HCT116 (cell line): ENCODE measurements at regions not wholly inside any gene's neighbourhood (a gene's known extent, or its start where the extent isn't known, plus 50 kb on each side); places are given as distances from the start of the nearest gene placed in this dataset.

Source experiments
- ATAC-seq: fragments of 200-7000 bp; cut with Tn5 transposase; 2 replicates; pipeline ENCODE4 v1.9.1; 2020; ENCODE audit warnings: mild to moderate bottlenecking, moderate library complexity
- BruUV-seq: library from RNA; stranded (reverse); fragments of 400-500 nt; replicated peaks from 2 replicates; lab custom pipeline; 2021; lab: Mats Ljungman, UMichigan
- CTCF ChIA-PET: fragments of 300-600 bp; sonication (Branson Sonifier 250); formaldehyde crosslinking; loops from one replicate; lab custom pipeline; 2021; ENCODE audit warnings: antibody characterized with exemption; lab: Charles Lee
- POLR2A ChIA-PET: fragments of 300-600, 350-600 bp; sonication (Branson Sonifier 250); formaldehyde crosslinking; loops from one replicate; lab custom pipeline; 2021; ENCODE audit warnings: antibody characterized with exemption; lab: Charles Lee
- RAD21 ChIA-PET, 2 experiments: fragments of 300-600 bp; sonication (Branson Sonifier 250); formaldehyde crosslinking; loops; one replicate each; lab custom pipeline; 2023; ENCODE audit warnings: low total read pairs in 2 of 2; ENCODE audit not compliant: uncharacterized antibody in 2 of 2, unreplicated experiment in 2 of 2, low non-redundant PET in 1 of 2; lab: Charles Lee
- DNase-seq: peaks from one replicate; pipeline ENCODE4 v3.0.0-alpha.2; 2010; ENCODE audit warnings: low read depth, low spot score
- H2AFZ ChIP-seq: fragments of 200-600 bp; shearing (Covaris generic), sonication (generic); 2 replicates; pipeline ENCODE4 v1.6.1; 2017; ENCODE audit warnings: low read depth, mixed run types, mixed read lengths, antibody characterized with exemption, low read length; ENCODE audit not compliant: poor library complexity, severe bottlenecking
- H3K27ac ChIP-seq: 2 replicates; pipeline ENCODE4 v1.5.1; 2012; ENCODE audit warnings: low read depth, low read length
- H3K27me3 ChIP-seq: fragments of 200-600 bp; sonication (generic); 2 replicates; pipeline ENCODE4 v1.6.1; 2016; ENCODE audit warnings: mixed run types, low read length, mixed read lengths; ENCODE audit not compliant: insufficient read depth
- H3K36me3 ChIP-seq, 2 experiments: fragments of 200-500 bp in 1 of 2; fragments of 200-600 bp in 1 of 2; sonication (Bioruptor generic) in 1 of 2; sonication (generic) in 1 of 2; 2 replicates each; pipeline versions ENCODE4 v1.5.1 to v1.6.1; 2014 to 2016; ENCODE audit warnings: low read length in 2 of 2, inconsistent platforms in 1 of 2, mixed read lengths in 1 of 2, mixed run types in 1 of 2; ENCODE audit not compliant: insufficient read depth in 2 of 2, control insufficient read depth in 1 of 2
- H3K4me1 ChIP-seq, 2 experiments: fragments of 200-600 bp in 1 of 2; sonication (generic) in 1 of 2; 2 replicates each; pipeline versions ENCODE4 v1.5.1 to v1.6.1; 2012 to 2017; ENCODE audit warnings: low read length in 2 of 2, inconsistent platforms in 1 of 2, mild to moderate bottlenecking in 1 of 2, mixed read lengths in 1 of 2, mixed run types in 1 of 2, moderate library complexity in 1 of 2; ENCODE audit not compliant: insufficient read depth in 2 of 2, control insufficient read depth in 1 of 2
- H3K4me2 ChIP-seq: fragments of 200-600 bp; sonication (generic); 2 replicates; pipeline ENCODE4 v1.6.1; 2017; ENCODE audit warnings: mixed run types, low read length, mixed read lengths
- H3K4me3 ChIP-seq, 2 experiments: fragments of 200-600 bp in 1 of 2; sonication (generic) in 1 of 2; replicated peaks in 1 of 2; 2 replicates each; pipeline ENCODE4 v1.5.1; 2011 to 2016; ENCODE audit warnings: low read length in 2 of 2, control low read depth in 1 of 2, low read depth in 1 of 2, mild to moderate bottlenecking in 1 of 2, mixed read lengths in 1 of 2, mixed run types in 1 of 2
- H3K79me2 ChIP-seq: fragments of 200-600 bp; sonication (generic); 2 replicates; pipeline ENCODE4 v1.6.1; 2017; ENCODE audit warnings: mild to moderate bottlenecking, mixed run types, low read length, moderate library complexity, mixed read lengths; ENCODE audit not compliant: insufficient read depth
- H3K9ac ChIP-seq: fragments of 200-600 bp; sonication (generic); 2 replicates; pipeline ENCODE4 v1.6.1; 2016; ENCODE audit warnings: low read length, mixed read lengths
- H3K9me2 ChIP-seq: fragments of 200-600 bp; sonication (generic), shearing (Covaris generic); 2 replicates; pipeline ENCODE4 v1.6.1; 2017; ENCODE audit warnings: mixed run types, mild to moderate bottlenecking, moderate library complexity; ENCODE audit not compliant: insufficient read depth
- H3K9me3 ChIP-seq, 2 experiments: fragments of 200-500 bp in 1 of 2; fragments of 200-600 bp in 1 of 2; sonication (Bioruptor generic) in 1 of 2; sonication (generic) in 1 of 2; 2 replicates each; pipeline ENCODE4 v1.6.1; 2014 to 2017; ENCODE audit warnings: low read length in 2 of 2, mixed read lengths in 2 of 2, inconsistent platforms in 1 of 2, low read depth in 1 of 2, mild to moderate bottlenecking in 1 of 2, mixed run types in 1 of 2, moderate library complexity in 1 of 2; ENCODE audit not compliant: control insufficient read depth in 1 of 2, insufficient read depth in 1 of 2
- H4K20me1 ChIP-seq: fragments of 200-600 bp; sonication (generic), shearing (Covaris generic); 2 replicates; pipeline ENCODE4 v1.6.1; 2017; ENCODE audit warnings: mixed run types, mild to moderate bottlenecking, moderate library complexity; ENCODE audit not compliant: insufficient read depth
- CEBPB ChIP-seq: IDR thresholded peaks from 2 replicates; pipeline ENCODE4 v1.6.1; 2012; ENCODE audit warnings: low read depth
- EGR1 ChIP-seq: IDR thresholded peaks from 2 replicates; pipeline ENCODE4 v1.6.1; 2012; ENCODE audit warnings: low read depth
- EZH2 ChIP-seq: fragments of 200-600 bp; sonication (generic); IDR thresholded peaks from 2 replicates; pipeline ENCODE4 v1.6.1; 2017; ENCODE audit warnings: antibody characterized with exemption, mixed run types
- FOSL1 ChIP-seq: IDR thresholded peaks from 2 replicates; pipeline ENCODE4 v1.6.1; 2012; ENCODE audit warnings: low read depth
- POLR2AphosphoS5 ChIP-seq: IDR thresholded peaks from 2 replicates; pipeline ENCODE4 v1.6.1; 2011; ENCODE audit warnings: mild to moderate bottlenecking, low read depth, low read length, moderate library complexity
- RAD21 ChIP-seq: IDR thresholded peaks from 2 replicates; pipeline ENCODE4 v1.6.1; 2012; ENCODE audit warnings: low read depth, mild to moderate bottlenecking
- SP1 ChIP-seq: IDR thresholded peaks from 2 replicates; pipeline ENCODE4 v1.6.1; 2012; ENCODE audit warnings: low read depth
- SRF ChIP-seq: IDR thresholded peaks from 2 replicates; pipeline ENCODE4 v1.6.1; 2012; ENCODE audit warnings: low read depth
- TCF7L2 ChIP-seq: IDR thresholded peaks from 2 replicates; pipeline ENCODE4 v1.7.0; 2011; ENCODE audit warnings: borderline replicate concordance, inconsistent platforms; ENCODE audit not compliant: insufficient read depth, insufficient read length; ENCODE audit errors: extremely low read depth
- YY1 ChIP-seq: IDR thresholded peaks from 2 replicates; pipeline ENCODE4 v1.6.1; 2011; ENCODE audit warnings: low read length, low read depth, moderate library complexity, mild to moderate bottlenecking; ENCODE audit not compliant: insufficient replicate concordance; ENCODE audit errors: extremely low read depth
- intact Hi-C: fragments of 100-400 bp; cut with micrococcal nuclease; formaldehyde crosslinking; loops from 2 replicates; pipeline ENCODE4 v1.10.0; 2022
- TF ChIP-seq, protein P1 (sequence below): IDR thresholded peaks from 2 replicates; pipeline ENCODE4 v1.6.1; 2011; ENCODE audit warnings: mild to moderate bottlenecking, low read length, moderate library complexity; ENCODE audit not compliant: insufficient replicate concordance; ENCODE audit errors: extremely low read depth
- TF ChIP-seq, protein P2 (sequence below): IDR thresholded peaks from 2 replicates; pipeline ENCODE4 v1.6.1; 2012
- TF ChIP-seq, protein P3 (sequence below), 3 experiments: fragments of 200-600 bp in 1 of 3; sonication (generic) in 1 of 3; IDR thresholded peaks in 2 of 3; conservative IDR thresholded peaks in 1 of 3; 2 replicates each; pipeline ENCODE4 v1.5.1; 2012 to 2017; ENCODE audit warnings: low read depth in 2 of 3, low read length in 2 of 3, antibody characterized with exemption in 1 of 3, borderline replicate concordance in 1 of 3, control low read depth in 1 of 3, mild to moderate bottlenecking in 1 of 3, mixed read lengths in 1 of 3, mixed run types in 1 of 3, moderate library complexity in 1 of 3; ENCODE audit not compliant: insufficient read depth in 1 of 3
- TF ChIP-seq, protein P4 (sequence below): IDR thresholded peaks from 2 replicates; pipeline ENCODE4 v1.6.1; 2012

DNA sequence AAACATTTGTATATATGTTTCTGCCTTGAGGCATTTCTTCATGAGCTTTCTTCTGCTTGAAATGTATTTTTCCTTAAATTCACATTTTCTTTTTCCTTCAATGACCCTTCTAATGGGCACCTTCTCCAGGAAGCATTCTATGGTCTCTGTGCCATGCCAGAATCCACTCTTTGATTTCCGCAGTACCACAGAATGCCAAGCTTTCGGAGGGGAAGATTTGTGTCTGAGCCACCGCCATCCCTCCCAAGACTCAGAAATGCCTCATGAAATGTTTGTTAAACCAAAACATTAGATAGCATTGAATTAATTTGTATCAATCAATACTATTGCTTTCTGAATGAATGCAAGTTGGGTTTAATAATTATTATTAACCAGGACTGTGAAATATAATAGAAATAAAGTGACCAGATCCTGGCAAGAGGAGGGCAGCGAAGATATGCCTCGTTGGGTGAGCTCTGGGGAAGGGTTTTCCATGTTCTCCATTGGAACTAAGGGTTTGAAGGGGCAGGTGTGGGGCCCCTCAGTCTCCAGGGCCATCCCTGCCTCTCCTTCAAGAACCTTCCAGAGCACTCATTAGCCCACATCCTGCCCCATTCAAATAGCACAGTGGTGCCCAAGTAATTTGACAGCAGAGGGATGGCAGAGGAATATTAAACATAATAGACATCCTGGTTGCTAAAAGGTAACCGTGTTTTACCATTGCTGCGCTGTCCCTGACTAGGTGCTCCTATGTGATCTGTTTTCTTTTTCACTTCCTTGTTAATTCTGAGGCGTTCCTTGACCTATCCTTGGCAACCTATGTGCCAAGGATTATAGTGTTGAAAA, 189.6 kb downstream of the MYCN start:
- Histone ChIP-seq H3K9me3 (no peaks in the 10 kb centered on the region), H3K27me3 (no peaks in the 10 kb centered on the region), H3K4me2 (no peak overlapping the region), H3K9me2 (no peaks in the 10 kb centered on the region), H3K9ac (no peak overlapping the region), H4K20me1 (no peaks in the 10 kb centered on the region), H3K27ac (no peak overlapping the region), H3K36me3 (no peaks in the 10 kb centered on the region), H2AFZ (no peak overlapping the region), H3K4me3 (no peak overlapping the region), H3K79me2 (no peaks in the 10 kb centered on the region), H3K4me1 (no peaks in the 10 kb centered on the region)
- ChIA-PET POLR2A (no interaction called here), CTCF (no interaction called here), RAD21 (no interaction called here)
- intact Hi-C loops = no loop called here
- TF ChIP-seq EZH2 = no peak
- TF ChIP-seq FOSL1 = no peak
- no peak for TF ChIP-seq POLR2AphosphoS5
- no peak for TF ChIP-seq TCF7L2
- TF ChIP-seq, protein P1, sequence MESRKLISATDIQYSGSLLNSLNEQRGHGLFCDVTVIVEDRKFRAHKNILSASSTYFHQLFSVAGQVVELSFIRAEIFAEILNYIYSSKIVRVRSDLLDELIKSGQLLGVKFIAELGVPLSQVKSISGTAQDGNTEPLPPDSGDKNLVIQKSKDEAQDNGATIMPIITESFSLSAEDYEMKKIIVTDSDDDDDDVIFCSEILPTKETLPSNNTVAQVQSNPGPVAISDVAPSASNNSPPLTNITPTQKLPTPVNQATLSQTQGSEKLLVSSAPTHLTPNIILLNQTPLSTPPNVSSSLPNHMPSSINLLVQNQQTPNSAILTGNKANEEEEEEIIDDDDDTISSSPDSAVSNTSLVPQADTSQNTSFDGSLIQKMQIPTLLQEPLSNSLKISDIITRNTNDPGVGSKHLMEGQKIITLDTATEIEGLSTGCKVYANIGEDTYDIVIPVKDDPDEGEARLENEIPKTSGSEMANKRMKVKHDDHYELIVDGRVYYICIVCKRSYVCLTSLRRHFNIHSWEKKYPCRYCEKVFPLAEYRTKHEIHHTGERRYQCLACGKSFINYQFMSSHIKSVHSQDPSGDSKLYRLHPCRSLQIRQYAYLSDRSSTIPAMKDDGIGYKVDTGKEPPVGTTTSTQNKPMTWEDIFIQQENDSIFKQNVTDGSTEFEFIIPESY = no peak
- no peak for TF ChIP-seq SRF
- TF ChIP-seq, protein P2, sequence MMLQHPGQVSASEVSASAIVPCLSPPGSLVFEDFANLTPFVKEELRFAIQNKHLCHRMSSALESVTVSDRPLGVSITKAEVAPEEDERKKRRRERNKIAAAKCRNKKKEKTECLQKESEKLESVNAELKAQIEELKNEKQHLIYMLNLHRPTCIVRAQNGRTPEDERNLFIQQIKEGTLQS = no peak
- TF ChIP-seq, protein P3, sequence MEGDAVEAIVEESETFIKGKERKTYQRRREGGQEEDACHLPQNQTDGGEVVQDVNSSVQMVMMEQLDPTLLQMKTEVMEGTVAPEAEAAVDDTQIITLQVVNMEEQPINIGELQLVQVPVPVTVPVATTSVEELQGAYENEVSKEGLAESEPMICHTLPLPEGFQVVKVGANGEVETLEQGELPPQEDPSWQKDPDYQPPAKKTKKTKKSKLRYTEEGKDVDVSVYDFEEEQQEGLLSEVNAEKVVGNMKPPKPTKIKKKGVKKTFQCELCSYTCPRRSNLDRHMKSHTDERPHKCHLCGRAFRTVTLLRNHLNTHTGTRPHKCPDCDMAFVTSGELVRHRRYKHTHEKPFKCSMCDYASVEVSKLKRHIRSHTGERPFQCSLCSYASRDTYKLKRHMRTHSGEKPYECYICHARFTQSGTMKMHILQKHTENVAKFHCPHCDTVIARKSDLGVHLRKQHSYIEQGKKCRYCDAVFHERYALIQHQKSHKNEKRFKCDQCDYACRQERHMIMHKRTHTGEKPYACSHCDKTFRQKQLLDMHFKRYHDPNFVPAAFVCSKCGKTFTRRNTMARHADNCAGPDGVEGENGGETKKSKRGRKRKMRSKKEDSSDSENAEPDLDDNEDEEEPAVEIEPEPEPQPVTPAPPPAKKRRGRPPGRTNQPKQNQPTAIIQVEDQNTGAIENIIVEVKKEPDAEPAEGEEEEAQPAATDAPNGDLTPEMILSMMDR (IDR thresholded peaks at IDR 0.05 in 2 of 3, conservative IDR thresholded peaks at IDR 0.05 in 1 of 3; ENCODE audit: borderline replicate concordance in 1 of 3, insufficient read depth in 1 of 3, low read depth in 2 of 3, low read length in 2 of 3) = no peak
- TF ChIP-seq RAD21 = no peak
- no peak for TF ChIP-seq EGR1
- TF ChIP-seq CEBPB = no peak
- no peak for TF ChIP-seq YY1
- TF ChIP-seq, protein P4, sequence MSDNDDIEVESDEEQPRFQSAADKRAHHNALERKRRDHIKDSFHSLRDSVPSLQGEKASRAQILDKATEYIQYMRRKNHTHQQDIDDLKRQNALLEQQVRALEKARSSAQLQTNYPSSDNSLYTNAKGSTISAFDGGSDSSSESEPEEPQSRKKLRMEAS = no peak
- no peak for TF ChIP-seq SP1
- BruUV-seq = no TSS peak
- DNase-seq (no peak), ATAC-seq (no peak)
